Transverse colon (tissue), 4 donors: ENCODE measurements at regions not wholly inside any gene's neighbourhood (a gene's known extent, or its start where the extent isn't known, plus 50 kb on each side); places are given as distances from the start of the nearest gene placed in this dataset.

ENCODE experiments used
- DNase-seq: peaks from one replicate; pipeline ENCODE4 v3.0.0-alpha.2; 2019
- H3K27ac ChIP-seq, 4 donors: fragments of 200-600 bp; sonication (generic); 2 replicates each; pipeline ENCODE4 v1.5.1; 2016 to 2018; ENCODE audit warnings: inconsistent platforms in 4 of 4
- H3K27me3 ChIP-seq: fragments of 200-600 bp; sonication (generic); 2 replicates; pipeline ENCODE4 v1.5.1; 2017; ENCODE audit warnings: inconsistent platforms
- H3K36me3 ChIP-seq, 4 donors: fragments of 200-600 bp; sonication (generic); 2 replicates each; pipeline ENCODE4 v1.5.1; 2017 to 2019; ENCODE audit warnings: inconsistent platforms in 4 of 4
- H3K4me1 ChIP-seq, 4 donors: fragments of 200-600 bp; sonication (generic); 2 replicates each; pipeline ENCODE4 v1.5.1; 2017 to 2020; ENCODE audit warnings: inconsistent platforms in 4 of 4
- H3K4me3 ChIP-seq, 4 donors: fragments of 200-600 bp; sonication (generic); 1 replicate in 1 of 4; 2 replicates in 3 of 4; pipeline versions ENCODE4 v1.5.1 to v1.6.1; 2017 to 2019; ENCODE audit warnings: inconsistent platforms in 4 of 4
- H3K9me3 ChIP-seq, 2 donors: fragments of 200-600 bp; sonication (generic); 2 replicates each; pipeline ENCODE4 v1.5.1; 2017 to 2019; ENCODE audit warnings: inconsistent platforms in 2 of 2
- EP300 ChIP-seq: sonication (generic); formaldehyde crosslinking; IDR thresholded peaks from one replicate; pipeline ENCODE4 v1.6.1; 2017; ENCODE audit warnings: antibody characterized with exemption, low read depth
- POLR2A ChIP-seq: fragments of 450-650 bp; IDR thresholded peaks from one replicate; pipeline ENCODE4 v1.6.1; 2016; ENCODE audit warnings: antibody characterized with exemption, mild to moderate bottlenecking, moderate library complexity
- POLR2AphosphoS5 ChIP-seq, 3 donors: sonication (generic); formaldehyde crosslinking; IDR thresholded peaks; one replicate each; pipeline ENCODE4 v1.6.1; 2016; ENCODE audit warnings: antibody characterized with exemption in 3 of 3
- WGBS, 2 donors: methylation state at CpG; one replicate each; pipeline ENCODE4 v1.1.5; 2018; ENCODE audit warnings: low coverage in 1 of 2; 5-methylcytosine and 5-hydroxymethylcytosine counted together
- in situ Hi-C, 4 donors: fragments of 200-750 bp; cut with MboI; loops; one replicate each; pipeline versions ENCODE4 v1.15.0 to v1.15.1; 2017; ENCODE audit warnings: low sequenced_read_pairs in 3 of 4, low pct_ligation_motif_present in 1 of 4, low pct_unique_long_range_greater_than_20kb in 1 of 4
- intact Hi-C: fragments of 100-400 bp; cut with DNase I; formaldehyde crosslinking; loops from one replicate; pipeline ENCODE4 v1.15.1; 2023; ENCODE audit warnings: low total_unique reads
- TF ChIP-seq, protein P1 (sequence below), 5 experiments: fragments of 200-600 bp in 3 of 5; fragments of 450-650 bp in 2 of 5; sonication (generic) in 3 of 5; IDR thresholded peaks; 1 replicate in 2 of 5; 2 replicates in 3 of 5; pipeline ENCODE4 v1.5.1; 2016 to 2017; ENCODE audit warnings: antibody characterized with exemption in 5 of 5, inconsistent platforms in 3 of 5, mild to moderate bottlenecking in 2 of 5, moderate library complexity in 1 of 5

DNA sequence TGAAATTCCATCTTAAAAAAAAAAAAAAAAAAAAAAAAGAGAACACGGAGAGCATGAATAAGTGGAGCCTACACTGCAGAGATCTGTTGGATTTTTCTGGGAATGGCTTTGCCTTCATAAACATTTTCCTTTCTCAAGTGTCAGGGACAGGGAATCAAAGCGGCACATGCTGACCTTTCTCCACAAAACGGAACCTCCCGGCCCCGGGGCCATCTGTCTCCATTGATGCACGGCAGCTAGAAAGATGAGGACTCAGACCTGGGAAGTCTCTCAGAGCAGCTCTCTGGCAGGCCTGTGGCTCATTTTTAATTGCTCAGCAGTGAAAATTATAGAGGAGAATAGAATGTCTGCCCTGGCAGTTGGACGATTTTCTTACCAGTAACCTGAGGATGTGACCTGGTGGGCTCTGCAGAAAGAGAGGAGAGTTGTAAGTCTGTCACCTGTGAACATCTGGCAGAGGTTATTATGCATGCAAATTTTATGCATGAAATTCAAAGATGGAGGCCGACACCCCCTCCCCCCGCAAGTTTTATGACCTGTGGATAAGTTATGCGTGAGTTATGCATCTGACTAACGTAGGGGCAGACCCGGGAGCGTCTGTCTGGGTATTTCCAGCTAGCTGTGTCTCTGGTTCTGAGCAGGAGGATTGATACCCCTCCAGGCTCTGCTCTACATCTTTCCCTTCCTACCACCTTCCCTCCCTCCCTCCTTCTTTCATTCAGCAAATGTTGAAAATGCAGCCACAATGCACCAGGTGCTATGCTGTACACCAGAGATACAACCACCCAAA lies 352.5 kb downstream of the CDH26 start:
- H3K9me3 ChIP-seq: no peaks in the 10 kb centered on the region
- no peak for TF ChIP-seq EP300
- TF ChIP-seq, protein P1, sequence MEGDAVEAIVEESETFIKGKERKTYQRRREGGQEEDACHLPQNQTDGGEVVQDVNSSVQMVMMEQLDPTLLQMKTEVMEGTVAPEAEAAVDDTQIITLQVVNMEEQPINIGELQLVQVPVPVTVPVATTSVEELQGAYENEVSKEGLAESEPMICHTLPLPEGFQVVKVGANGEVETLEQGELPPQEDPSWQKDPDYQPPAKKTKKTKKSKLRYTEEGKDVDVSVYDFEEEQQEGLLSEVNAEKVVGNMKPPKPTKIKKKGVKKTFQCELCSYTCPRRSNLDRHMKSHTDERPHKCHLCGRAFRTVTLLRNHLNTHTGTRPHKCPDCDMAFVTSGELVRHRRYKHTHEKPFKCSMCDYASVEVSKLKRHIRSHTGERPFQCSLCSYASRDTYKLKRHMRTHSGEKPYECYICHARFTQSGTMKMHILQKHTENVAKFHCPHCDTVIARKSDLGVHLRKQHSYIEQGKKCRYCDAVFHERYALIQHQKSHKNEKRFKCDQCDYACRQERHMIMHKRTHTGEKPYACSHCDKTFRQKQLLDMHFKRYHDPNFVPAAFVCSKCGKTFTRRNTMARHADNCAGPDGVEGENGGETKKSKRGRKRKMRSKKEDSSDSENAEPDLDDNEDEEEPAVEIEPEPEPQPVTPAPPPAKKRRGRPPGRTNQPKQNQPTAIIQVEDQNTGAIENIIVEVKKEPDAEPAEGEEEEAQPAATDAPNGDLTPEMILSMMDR (IDR thresholded peaks at IDR 0.05): no peak
- no peak for TF ChIP-seq POLR2A
- no peak for TF ChIP-seq POLR2AphosphoS5 (IDR thresholded peaks at IDR 0.05)
- no peaks in the 10 kb centered on the region for H3K36me3 ChIP-seq
- no peak for DNase-seq
- in situ Hi-C loops (no loop called here), intact Hi-C loops (no loop called here)
- H3K27ac ChIP-seq: no peak overlapping the region
- no peak overlapping the region for H3K4me3 ChIP-seq
- no peaks in the 10 kb centered on the region for H3K4me1 ChIP-seq
- no peaks in the 10 kb centered on the region for H3K27me3 ChIP-seq
- 70 to 75% methylated on average over 4 to 13 of the region's 13 CpGs for WGBS, 2 donors

GRCh38 chr20:60313191-60313590 lies 355.0 kb downstream of the CDH26 start:
- WGBS, 2 donors: 88 to 92% methylated on average over 7 to 9 of the region's 9 CpGs
- Histone ChIP-seq H3K27ac (no peak overlapping the region), H3K27me3 (no peaks in the 10 kb centered on the region), H3K36me3 (no peaks in the 10 kb centered on the region), H3K9me3 (no peaks in the 10 kb centered on the region), H3K4me3 (no peak overlapping the region), H3K4me1 (no peaks in the 10 kb centered on the region)
- in situ Hi-C loops: no loop called here
- TF ChIP-seq, protein P1 (IDR thresholded peaks at IDR 0.05): no peak
- no peak for TF ChIP-seq EP300
- no peak for TF ChIP-seq POLR2AphosphoS5 (IDR thresholded peaks at IDR 0.05)
- TF ChIP-seq POLR2A: no peak
- DNase-seq: no peak
- intact Hi-C loops: no loop called here

- Histone ChIP-seq H3K36me3 (no peaks in the 10 kb centered on the region), H3K27me3 (no peaks in the 10 kb centered on the region), H3K4me3 (no peak overlapping the region), H3K4me1 (no peaks in the 10 kb centered on the region), H3K27ac (no peak overlapping the region), H3K9me3 (no peaks in the 10 kb centered on the region)
- in situ Hi-C loops: no loop called here
- 67 to 73% methylated on average over 1 to 5 of the region's 5 CpGs for WGBS, 2 donors
- TF ChIP-seq EP300 (no peak), POLR2A (no peak), POLR2AphosphoS5 (IDR thresholded peaks at IDR 0.05) (no peak)
- TF ChIP-seq, protein P1 (IDR thresholded peaks at IDR 0.05): no peak
- DNase-seq: no peak
- intact Hi-C loops: no loop called here
Measured at GRCh38 chr20:60313614-60314013, 355.4 kb downstream of the CDH26 start.

- Histone ChIP-seq H3K27ac (no peak overlapping the region), H3K4me1 (no peaks in the 10 kb centered on the region), H3K36me3 (no peaks in the 10 kb centered on the region), H3K9me3 (no peaks in the 10 kb centered on the region), H3K4me3 (no peak overlapping the region), H3K27me3 (no peaks in the 10 kb centered on the region)
- in situ Hi-C loops: no loop called here
- no peak for DNase-seq
- intact Hi-C loops: no loop called here
- 86 to 100% methylated on average over 1 to 3 of the region's 3 CpGs for WGBS, 2 donors
- TF ChIP-seq POLR2AphosphoS5 (IDR thresholded peaks at IDR 0.05) (no peak), POLR2A (no peak), EP300 (no peak)
- TF ChIP-seq, protein P1 (IDR thresholded peaks at IDR 0.05): no peak
Measured at GRCh38 chr20:60314727-60315126, 356.5 kb downstream of the CDH26 start.
